Stimulated activated CD4-positive, alpha-beta T cell treated with anti-CD3 and anti-CD28 coated beads, Interleukin-1b, Interleukin-23, amount 100 ng/mL, for 4 hours (primary cell): ENCODE measurements at regions not wholly inside any gene's neighbourhood (a gene's known extent, or its start where the extent isn't known, plus 50 kb on each side); places are given as distances from the start of the nearest gene placed in this dataset.
"Not testable (repeated sequence)": the region's sequence is repeated elsewhere in the genome, so short reads cannot be mapped to it uniquely, and the experiment has no call there.

ENCODE experiments used
- DNase-seq, 2 donors: peaks; one replicate each; pipeline ENCODE4 v3.0.0-alpha.2; 2020; ENCODE audit warnings: low read depth in 2 of 2

GRCh38 chr10:28991333-28992270 is 297.3 kb upstream of the LYZL1 start:
- peak; percentile 7 to 25 for DNase-seq

GRCh38 chr10:28993056-28993455 is 295.8 kb upstream of the LYZL1 start:
- DNase-seq, result no peak

- no peak for DNase-seq
Measured at GRCh38 chr10:28993861-28994260, 295.0 kb upstream of the LYZL1 start.

GRCh38 chr10:28994802-28995201 is 294.1 kb upstream of the LYZL1 start:
- not testable (repeated sequence) for DNase-seq

GRCh38 chr10:28995497-28995896 is 293.4 kb upstream of the LYZL1 start:
- no peak for DNase-seq

GRCh38 chr10:28996345-28996744 is 292.5 kb upstream of the LYZL1 start:
- no peak for DNase-seq

GRCh38 chr10:28996947-28997551 is 291.8 kb upstream of the LYZL1 start:
- no peak for DNase-seq

- no peak for DNase-seq
Measured at GRCh38 chr10:28997734-28998133, 291.1 kb upstream of the LYZL1 start.

GRCh38 chr10:29001801-29002200 is 287.1 kb upstream of the LYZL1 start:
- no peak for DNase-seq

GRCh38 chr10:29003014-29003413 is 285.9 kb upstream of the LYZL1 start:
- not testable (repeated sequence) for DNase-seq

- DNase-seq, result no peak
Measured at GRCh38 chr10:29005988-29006387, 282.9 kb upstream of the LYZL1 start.

GRCh38 chr10:29007370-29007747 is 281.5 kb upstream of the LYZL1 start:
- DNase-seq, result no peak

GRCh38 chr10:29007748-29008610 is 280.9 kb upstream of the LYZL1 start:
- DNase-seq, result no peak

- DNase-seq, result no peak
Measured at GRCh38 chr10:29009464-29009863, 279.4 kb upstream of the LYZL1 start.

GRCh38 chr10:29011516-29011915 is 277.4 kb upstream of the LYZL1 start:
- DNase-seq, result no peak

GRCh38 chr10:29012926-29013554 is 275.8 kb upstream of the LYZL1 start:
- no peak for DNase-seq

- DNase-seq, result no peak
Measured at GRCh38 chr10:29021591-29021990, 267.3 kb upstream of the LYZL1 start.

GRCh38 chr10:29022513-29022912 is 266.4 kb upstream of the LYZL1 start:
- DNase-seq, result no peak

GRCh38 chr10:29023678-29024077 is 265.2 kb upstream of the LYZL1 start:
- DNase-seq, result no peak

GRCh38 chr10:29026065-29026797 is 262.6 kb upstream of the LYZL1 start:
- no peak for DNase-seq
